Endothelial cell of umbilical vein (primary cell): ENCODE measurements at regions not wholly inside any gene's neighbourhood (a gene's known extent, or its start where the extent isn't known, plus 50 kb on each side); places are given as distances from the start of the nearest gene placed in this dataset.

Experiments used
- BruUV-seq: library from RNA; stranded (reverse); fragments of 400-500 nt; replicated peaks from 2 replicates; lab custom pipeline; 2021; lab: Mats Ljungman, UMichigan
- CTCF ChIA-PET: fragments of 300-600, 350-600 bp; sonication (Branson Sonifier 250); formaldehyde crosslinking; loops from one replicate; lab custom pipeline; 2021; ENCODE audit warnings: antibody characterized with exemption, inconsistent platforms; lab: Charles Lee
- POLR2A ChIA-PET: fragments of 300-600, 350-600 bp; sonication (Branson Sonifier 250); formaldehyde crosslinking; loops from one replicate; lab custom pipeline; 2021; ENCODE audit warnings: antibody characterized with exemption, inconsistent platforms; lab: Charles Lee
- DNase-seq: peaks from one replicate; pipeline ENCODE4 v3.0.0-alpha.2; 2011; ENCODE audit warnings: low read depth, low spot score
- FAIRE-seq: peaks from 2 replicates; lab custom pipeline; 2011; peaks lifted over from hg19 to GRCh38; lab: Jason Lieb, UNC
- H2AFZ ChIP-seq: 2 replicates; pipeline ENCODE4 v1.6.0; 2012; ENCODE audit warnings: low read depth, low read length, control low read depth, inconsistent platforms
- H3K27ac ChIP-seq: 2 replicates; pipeline ENCODE4 v1.5.1; 2011; ENCODE audit warnings: low read depth, mild to moderate bottlenecking, control low read depth, low read length, moderate library complexity; ENCODE audit not compliant: insufficient read depth
- H3K27me3 ChIP-seq, 2 experiments: 2 replicates each; pipeline versions ENCODE4 v1.6.0 to v1.6.1; 2011; ENCODE audit warnings: low read length in 2 of 2, mixed read lengths in 1 of 2; ENCODE audit not compliant: control insufficient read depth in 2 of 2, insufficient read depth in 2 of 2
- H3K36me3 ChIP-seq, 2 experiments: 2 replicates in 1 of 2; 3 replicates in 1 of 2; pipeline ENCODE4 v1.5.1; 2011; ENCODE audit warnings: low read length in 2 of 2, mild to moderate bottlenecking in 1 of 2, moderate library complexity in 1 of 2; ENCODE audit not compliant: control insufficient read depth in 2 of 2, insufficient read depth in 2 of 2; ENCODE audit errors: extremely low read depth in 1 of 2
- H3K4me1 ChIP-seq: 3 replicates; pipeline ENCODE4 v1.5.1; 2011; ENCODE audit warnings: mild to moderate bottlenecking, low read length; ENCODE audit not compliant: control insufficient read depth, insufficient read depth; ENCODE audit errors: extremely low read depth
- H3K4me2 ChIP-seq: 2 replicates; pipeline ENCODE4 v1.6.1; 2011; ENCODE audit warnings: low read length, control low read depth, mixed read lengths; ENCODE audit not compliant: insufficient read depth
- H3K4me3 ChIP-seq, 3 experiments: fragments of 200-600 bp in 1 of 3; sonication (generic), shearing (Covaris generic) in 1 of 3; replicated peaks in 1 of 3; 2 replicates each; pipeline ENCODE4 v1.5.1; 2011 to 2016; ENCODE audit warnings: control low read depth in 3 of 3, low read length in 3 of 3, mild to moderate bottlenecking in 2 of 3, inconsistent platforms in 1 of 3, low read depth in 1 of 3, moderate library complexity in 1 of 3; ENCODE audit not compliant: insufficient read depth in 1 of 3
- H3K79me2 ChIP-seq: 2 replicates; pipeline ENCODE4 v1.6.0; 2012; ENCODE audit warnings: low read length, inconsistent platforms; ENCODE audit not compliant: control insufficient read depth, insufficient read depth
- H3K9ac ChIP-seq: replicated peaks from 2 replicates; pipeline ENCODE3; 2011; ENCODE audit warnings: low read length, control low read depth; ENCODE audit not compliant: insufficient read depth; ENCODE audit errors: extremely low read depth
- H3K9me1 ChIP-seq: replicated peaks from 3 replicates; pipeline ENCODE4 v1.6.0; 2011; ENCODE audit warnings: mild to moderate bottlenecking, low read length; ENCODE audit not compliant: control insufficient read depth, insufficient read depth; ENCODE audit errors: extremely low read depth
- H3K9me3 ChIP-seq: replicated peaks from 2 replicates; pipeline ENCODE4 v1.5.1; 2012; ENCODE audit warnings: low read length, inconsistent platforms; ENCODE audit not compliant: control insufficient read depth, insufficient read depth
- H4K20me1 ChIP-seq: replicated peaks from 2 replicates; pipeline ENCODE3; 2011; ENCODE audit warnings: mild to moderate bottlenecking, low read length; ENCODE audit not compliant: control insufficient read depth, insufficient read depth; ENCODE audit errors: extremely low read depth
- CTCF ChIP-seq, 2 donors: IDR thresholded peaks; 1 replicate in 1 of 2; 2 replicates in 1 of 2; pipeline ENCODE4 v1.5.1; 2011; ENCODE audit warnings: low read length in 2 of 2, mild to moderate bottlenecking in 2 of 2, moderate library complexity in 2 of 2, control low read depth in 1 of 2, inconsistent platforms in 1 of 2, low read depth in 1 of 2; ENCODE audit not compliant: insufficient read depth in 1 of 2; ENCODE audit errors: extremely low read depth in 1 of 2
- JUN ChIP-seq: IDR thresholded peaks from 2 replicates; pipeline ENCODE4 v1.6.1; 2011; ENCODE audit warnings: borderline replicate concordance, low read depth; ENCODE audit not compliant: insufficient read length, insufficient read depth
- MYC ChIP-seq: IDR thresholded peaks from one replicate; pipeline ENCODE4 v1.6.1; 2011; ENCODE audit warnings: mild to moderate bottlenecking, low read depth, low read length
- POLR2A ChIP-seq: IDR thresholded peaks from 2 replicates; pipeline ENCODE4 v1.6.1; 2012; ENCODE audit warnings: low read depth, mild to moderate bottlenecking, control low read depth, low read length
- POLR2AphosphoS5 ChIP-seq: IDR thresholded peaks from 2 replicates; pipeline ENCODE4 v1.6.1; 2012; ENCODE audit warnings: low read depth, mild to moderate bottlenecking, control low read depth, low read length, moderate library complexity; ENCODE audit not compliant: insufficient read depth
- dilution Hi-C: fragments of 300-500 bp; cut with MboI; formaldehyde crosslinking; loops from one replicate; pipeline ENCODE4 v1.15.0; 2019; ENCODE audit warnings: low sequenced_read_pairs; ENCODE audit not compliant: extremely low pct_ligation_motif_present
- intact Hi-C: fragments of 100-400 bp; cut with micrococcal nuclease; formaldehyde crosslinking; loops from one replicate; pipeline ENCODE4 v1.10.0; 2022
- TF ChIP-seq, protein P1 (sequence below): IDR thresholded peaks from 2 replicates; pipeline ENCODE4 v1.6.1; 2011; ENCODE audit not compliant: insufficient read depth, insufficient read length

- Histone ChIP-seq H3K4me2 (no peak overlapping the region), H3K9ac (no peak overlapping the region), H3K9me1 (no peaks in the 10 kb centered on the region), H3K27me3 (no peaks in the 10 kb centered on the region), H2AFZ (no peak overlapping the region), H3K27ac (no peak overlapping the region), H3K79me2 (no peaks in the 10 kb centered on the region), H3K4me3 (no peak overlapping the region), H4K20me1 (no peaks in the 10 kb centered on the region), H3K9me3 (no peaks in the 10 kb centered on the region), H3K36me3 (no peaks in the 10 kb centered on the region), H3K4me1 (no peaks in the 10 kb centered on the region)
- dilution Hi-C loops (no loop called here), intact Hi-C loops (no loop called here)
- DNase-seq (no peak), FAIRE-seq (no peak)
- BruUV-seq, result no TSS peak
- ChIA-PET CTCF (no interaction called here), POLR2A (no interaction called here)
- no peak for TF ChIP-seq MYC
- TF ChIP-seq POLR2AphosphoS5, result no peak
These were observed 165.2 kb downstream of the NTMT2 start for GRCh38 chr1:170310951-170311350.

GRCh38 chr1:170313306-170313705 is 167.5 kb downstream of the NTMT2 start:
- Histone ChIP-seq H3K27ac (no peak overlapping the region), H3K4me3 (no peak overlapping the region), H2AFZ (no peak overlapping the region), H3K27me3 (no peaks in the 10 kb centered on the region), H3K9ac (no peak overlapping the region), H3K79me2 (no peaks in the 10 kb centered on the region), H3K4me1 (no peaks in the 10 kb centered on the region), H3K9me1 (no peaks in the 10 kb centered on the region), H3K4me2 (no peak overlapping the region), H4K20me1 (no peaks in the 10 kb centered on the region), H3K9me3 (no peaks in the 10 kb centered on the region), H3K36me3 (no peaks in the 10 kb centered on the region)
- TF ChIP-seq, protein P1, sequence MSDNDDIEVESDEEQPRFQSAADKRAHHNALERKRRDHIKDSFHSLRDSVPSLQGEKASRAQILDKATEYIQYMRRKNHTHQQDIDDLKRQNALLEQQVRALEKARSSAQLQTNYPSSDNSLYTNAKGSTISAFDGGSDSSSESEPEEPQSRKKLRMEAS, result no peak
- no peak for TF ChIP-seq JUN
- no peak for TF ChIP-seq POLR2A
- TF ChIP-seq CTCF (IDR thresholded peaks at IDR 0.05; ENCODE audit: extremely low read depth in 1 of 2, insufficient read depth in 1 of 2, low read depth in 1 of 2, low read length in 2 of 2), result no peak
- ChIA-PET CTCF (interaction anchor here (1.5 kb wide), 1 partner anchor 20 kb away, joined by 3 read pairs; no protein-coding TSS in a partner anchor), POLR2A (no interaction called here)
- no peak for DNase-seq
- intact Hi-C loops (no loop called here), dilution Hi-C loops (no loop called here)
- no TSS peak for BruUV-seq
- no peak for FAIRE-seq
